ENCODE measurements at regions not wholly inside any gene's neighbourhood (a gene's known extent, or its start where the extent isn't known, plus 50 kb on each side); places are given as distances from the start of the nearest gene placed in this dataset.
"Not testable (repeated sequence)": the region's sequence is repeated elsewhere in the genome, so short reads cannot be mapped to it uniquely, and the experiment has no call there.

DNA sequence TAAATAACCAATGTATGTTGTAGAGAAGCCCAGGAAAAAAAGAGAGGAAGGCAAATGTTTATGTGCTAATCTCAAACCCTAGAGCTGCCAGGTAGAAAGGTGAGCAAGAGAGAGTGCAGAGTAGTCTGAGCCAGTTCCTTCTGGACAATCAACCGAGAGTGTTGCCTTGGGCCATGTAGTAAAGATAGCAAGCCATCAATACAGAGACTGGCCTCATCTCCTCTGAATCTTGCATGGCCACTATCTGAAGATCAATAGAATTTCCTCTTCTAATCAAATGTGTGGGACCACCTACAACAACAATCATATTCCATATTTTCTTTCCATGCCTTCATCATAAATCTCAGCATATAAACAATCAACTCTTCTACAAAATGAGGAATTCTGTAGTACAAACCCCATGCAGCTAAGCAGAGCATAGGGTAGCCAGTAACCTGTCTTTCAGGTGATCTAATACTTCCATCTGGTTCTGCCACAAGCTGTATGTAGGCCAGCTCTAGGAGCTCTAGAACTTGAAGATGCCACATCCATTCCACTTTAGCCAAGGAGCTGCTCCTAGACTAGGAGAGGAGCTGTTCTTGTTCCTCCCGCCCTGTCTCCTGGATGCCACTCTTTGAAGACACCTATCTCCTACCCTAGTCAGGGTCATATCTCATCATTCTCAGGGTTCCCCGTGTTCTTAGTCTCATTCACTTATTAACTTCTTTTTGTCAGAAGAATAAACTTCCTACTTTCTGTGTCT lies 75.8 kb upstream of the SLC38A4 start:
- no peaks in the 10 kb centered on the region for H3K4me1 Mint-ChIP-seq
- no peak for DNase-seq (ENCODE audit: low spot score in 2 of 2)
- no peaks in the 10 kb centered on the region for H3K36me3 Mint-ChIP-seq
- H3K27me3 Mint-ChIP-seq: peaks cover 7% of the 10 kb centered on the region
- H3K4me3 Mint-ChIP-seq: no peak overlapping the region
- no peak for ATAC-seq (ENCODE audit: low read depth)
- H3K27ac Mint-ChIP-seq: no peak overlapping the region
- no peaks in the 10 kb centered on the region for H3K9me3 Mint-ChIP-seq

- DNase-seq (ENCODE audit: low spot score in 2 of 2) (no peak), ATAC-seq (ENCODE audit: low read depth) (no peak)
- no peak overlapping the region for H3K4me3 Mint-ChIP-seq
- peaks cover 7% of the 10 kb centered on the region for H3K27me3 Mint-ChIP-seq
- H3K9me3 Mint-ChIP-seq: no peaks in the 10 kb centered on the region
- no peaks in the 10 kb centered on the region for H3K36me3 Mint-ChIP-seq
- H3K27ac Mint-ChIP-seq: no peak overlapping the region
- H3K4me1 Mint-ChIP-seq: no peaks in the 10 kb centered on the region
Measured at GRCh38 chr12:46903058-46903457, 77.3 kb upstream of the SLC38A4 start.

- Mint-ChIP-seq H3K4me3 (no peak overlapping the region), H3K27ac (no peak overlapping the region), H3K4me1 (no peaks in the 10 kb centered on the region), H3K9me3 (peaks cover under 1% of the 10 kb centered on the region), H3K36me3 (peaks cover under 1% of the 10 kb centered on the region), H3K27me3 (peaks cover 7% of the 10 kb centered on the region)
- ATAC-seq (ENCODE audit: low read depth): no peak
- DNase-seq (ENCODE audit: low spot score in 2 of 2): no peak
Measured at GRCh38 chr12:46904406-46905238, 78.8 kb upstream of the SLC38A4 start.

DNA sequence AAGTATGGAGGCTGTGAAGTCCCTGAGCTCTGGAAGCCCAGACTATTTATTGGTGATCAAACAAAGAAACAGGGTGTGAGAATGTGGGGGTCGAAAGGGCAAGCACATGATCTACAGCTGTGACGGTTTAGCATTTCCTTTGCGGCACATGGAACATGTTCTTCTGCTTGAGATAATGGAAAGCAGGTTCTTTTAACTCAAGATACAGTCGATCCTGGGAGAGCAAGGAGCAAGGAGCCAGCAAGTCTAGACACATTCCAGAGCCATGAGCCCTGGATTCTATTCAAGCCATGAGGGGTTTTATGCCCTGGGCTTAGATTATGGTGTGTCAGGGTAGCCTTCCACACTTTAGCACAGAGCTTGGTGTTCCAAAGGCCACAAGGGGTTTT lies 79.4 kb upstream of the SLC38A4 start:
- not testable (repeated sequence) for DNase-seq (ENCODE audit: low spot score in 2 of 2); ATAC-seq (ENCODE audit: low read depth); H3K27ac Mint-ChIP-seq; H3K9me3 Mint-ChIP-seq; H3K4me1 Mint-ChIP-seq; H3K27me3 Mint-ChIP-seq; H3K4me3 Mint-ChIP-seq; H3K36me3 Mint-ChIP-seq

GRCh38 chr12:46907791-46908190 lies 82.0 kb upstream of the SLC38A4 start:
- ATAC-seq (ENCODE audit: low read depth): no peak
- Mint-ChIP-seq H3K4me3 (no peak overlapping the region), H3K36me3 (peaks cover 7% of the 10 kb centered on the region), H3K27me3 (peaks cover 8% of the 10 kb centered on the region), H3K9me3 (peaks cover 19% of the 10 kb centered on the region), H3K27ac (no peak overlapping the region), H3K4me1 (no peaks in the 10 kb centered on the region)
- no peak for DNase-seq (ENCODE audit: low spot score in 2 of 2)

GRCh38 chr12:46908236-46908935 lies 82.6 kb upstream of the SLC38A4 start:
- ATAC-seq (ENCODE audit: low read depth) (no peak), DNase-seq (ENCODE audit: low spot score in 2 of 2) (no peak)
- Mint-ChIP-seq H3K36me3 (peaks cover 7% of the 10 kb centered on the region), H3K4me3 (no peak overlapping the region), H3K27me3 (peaks cover 5% of the 10 kb centered on the region), H3K27ac (no peak overlapping the region), H3K4me1 (no peaks in the 10 kb centered on the region), H3K9me3 (peaks cover 19% of the 10 kb centered on the region)

- Mint-ChIP-seq H3K27ac (no peak overlapping the region), H3K4me3 (no peak overlapping the region), H3K36me3 (peaks cover 7% of the 10 kb centered on the region), H3K9me3 (peaks cover 19% of the 10 kb centered on the region), H3K27me3 (peaks cover 5% of the 10 kb centered on the region), H3K4me1 (no peaks in the 10 kb centered on the region)
- ATAC-seq (ENCODE audit: low read depth) (no peak), DNase-seq (ENCODE audit: low spot score in 2 of 2) (no peak)
Measured at GRCh38 chr12:46908936-46909635, 83.3 kb upstream of the SLC38A4 start.

DNA sequence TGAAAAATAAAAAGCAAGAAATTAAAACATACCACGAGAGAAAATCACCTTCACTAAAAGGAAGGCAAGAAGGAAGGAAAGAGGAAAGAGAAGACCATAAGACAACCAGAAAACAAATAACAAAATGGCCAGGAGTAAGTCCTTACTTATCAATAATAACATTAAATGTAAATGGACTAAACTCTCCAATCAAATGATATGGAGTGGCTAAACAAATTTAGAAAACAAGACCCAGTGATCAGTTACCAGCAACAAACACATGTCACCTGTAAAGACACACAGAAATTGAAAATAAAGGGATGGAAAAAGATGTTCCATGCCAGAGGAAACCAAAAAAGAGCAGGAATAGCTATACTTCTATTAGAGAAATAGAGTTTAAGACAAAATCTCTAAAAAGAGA lies 85.0 kb upstream of the SLC38A4 start:
- H3K27me3 Mint-ChIP-seq: peaks cover 5% of the 10 kb centered on the region
- H3K4me3 Mint-ChIP-seq: no peak overlapping the region
- H3K36me3 Mint-ChIP-seq: peaks cover 7% of the 10 kb centered on the region
- H3K9me3 Mint-ChIP-seq: peaks cover 19% of the 10 kb centered on the region
- H3K27ac Mint-ChIP-seq: no peak overlapping the region
- DNase-seq (ENCODE audit: low spot score in 2 of 2) (no peak), ATAC-seq (ENCODE audit: low read depth) (no peak)
- no peaks in the 10 kb centered on the region for H3K4me1 Mint-ChIP-seq

GRCh38 chr12:46914336-46914735 lies 88.5 kb upstream of the SLC38A4 start:
- Mint-ChIP-seq H3K4me3 (no peak overlapping the region), H3K4me1 (no peaks in the 10 kb centered on the region), H3K36me3 (peaks cover 7% of the 10 kb centered on the region), H3K9me3 (peaks cover 19% of the 10 kb centered on the region), H3K27ac (no peak overlapping the region), H3K27me3 (peaks cover 3% of the 10 kb centered on the region)
- ATAC-seq (ENCODE audit: low read depth) (no peak), DNase-seq (ENCODE audit: low spot score in 2 of 2) (no peak)

DNA sequence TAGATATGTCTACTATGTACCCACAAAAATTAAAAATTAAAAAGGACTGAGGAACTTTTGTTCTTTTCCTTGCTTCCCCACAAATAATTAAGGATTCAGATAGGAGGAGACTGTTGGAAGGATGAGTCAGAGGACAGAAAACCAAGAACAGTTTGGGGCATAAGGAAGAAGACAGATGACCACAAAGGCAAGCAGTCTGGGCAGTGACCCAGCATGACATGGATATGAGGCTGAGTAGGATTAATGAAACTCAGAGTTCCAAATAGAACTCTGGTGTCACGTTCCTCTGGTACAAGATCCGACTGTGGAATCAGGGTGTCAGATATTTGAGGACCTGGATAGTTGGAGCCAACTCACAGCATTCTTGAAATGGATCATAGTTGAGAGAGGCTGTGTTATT lies 89.3 kb upstream of the SLC38A4 start:
- Mint-ChIP-seq H3K36me3 (peaks cover 5% of the 10 kb centered on the region), H3K9me3 (peaks cover 14% of the 10 kb centered on the region), H3K27me3 (peaks cover 3% of the 10 kb centered on the region), H3K27ac (no peak overlapping the region), H3K4me1 (no peaks in the 10 kb centered on the region), H3K4me3 (no peak overlapping the region)
- DNase-seq (ENCODE audit: low spot score in 2 of 2) (no peak), ATAC-seq (ENCODE audit: low read depth) (no peak)

DNA sequence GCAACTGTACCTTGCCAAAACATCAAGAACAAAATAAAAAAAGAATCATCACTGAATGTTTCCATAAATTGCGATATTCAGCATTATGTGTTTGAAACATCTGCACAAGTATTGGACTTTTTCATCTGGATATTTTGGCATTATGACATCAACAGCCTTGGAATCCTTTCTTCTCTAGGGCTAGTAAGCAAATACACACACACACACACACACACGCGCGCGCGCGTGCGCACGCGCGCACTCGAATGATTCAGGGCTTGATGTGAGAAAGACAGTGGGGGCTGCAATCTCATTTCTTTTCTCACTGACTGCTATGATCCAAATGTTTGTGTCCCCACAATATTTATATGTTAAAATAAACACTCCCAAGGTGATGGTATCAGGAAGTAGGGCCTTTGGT lies 90.0 kb upstream of the SLC38A4 start:
- peaks cover 3% of the 10 kb centered on the region for H3K36me3 Mint-ChIP-seq
- DNase-seq (ENCODE audit: low spot score in 2 of 2) (no peak), ATAC-seq (ENCODE audit: low read depth) (no peak)
- peaks cover 3% of the 10 kb centered on the region for H3K27me3 Mint-ChIP-seq
- H3K27ac Mint-ChIP-seq: no peak overlapping the region
- H3K4me3 Mint-ChIP-seq: no peak overlapping the region
- peaks cover 12% of the 10 kb centered on the region for H3K9me3 Mint-ChIP-seq
- peaks cover 2% of the 10 kb centered on the region for H3K4me1 Mint-ChIP-seq

DNA sequence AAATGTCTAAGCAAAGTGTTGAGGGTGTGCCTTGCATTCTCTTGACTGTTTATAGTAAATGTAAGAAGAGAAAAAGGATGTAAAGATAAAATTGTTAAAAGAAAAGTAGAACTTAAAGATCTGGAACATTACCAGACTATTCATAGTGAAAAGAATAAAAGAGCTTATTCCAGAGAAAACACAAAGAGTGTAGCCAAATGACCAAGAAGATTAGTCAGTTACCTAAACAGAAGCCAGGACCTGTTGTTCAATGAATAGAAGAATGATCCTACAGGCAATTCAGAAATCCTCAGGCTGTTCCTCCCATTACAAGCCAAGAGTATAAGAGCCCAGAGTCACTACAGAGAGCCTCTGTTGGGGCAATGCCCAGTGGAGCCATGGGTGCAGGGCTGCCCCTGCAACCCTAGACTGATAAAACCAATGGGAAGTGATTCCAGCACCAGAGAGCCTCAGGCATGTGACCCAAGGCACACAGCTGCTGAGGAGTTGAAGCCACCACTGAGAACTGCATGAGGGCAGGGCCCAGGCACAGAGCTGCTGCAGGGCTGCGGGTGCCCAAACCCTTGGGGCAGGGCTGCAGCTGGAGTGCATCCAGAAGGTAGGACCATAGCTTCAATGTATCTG lies 91.1 kb upstream of the SLC38A4 start:
- Mint-ChIP-seq H3K27ac (no peak overlapping the region), H3K4me1 (peaks cover 2% of the 10 kb centered on the region)
- ATAC-seq (ENCODE audit: low read depth): no peak

GRCh38 chr12:46917821-46918220 lies 92.0 kb upstream of the SLC38A4 start:
- DNase-seq (ENCODE audit: low spot score in 2 of 2): no peak
- H3K4me1 Mint-ChIP-seq: peaks cover 2% of the 10 kb centered on the region
- no peak for ATAC-seq (ENCODE audit: low read depth)
- no peaks in the 10 kb centered on the region for H3K9me3 Mint-ChIP-seq
- no peak overlapping the region for H3K27ac Mint-ChIP-seq
- no peaks in the 10 kb centered on the region for H3K36me3 Mint-ChIP-seq
- no peaks in the 10 kb centered on the region for H3K27me3 Mint-ChIP-seq
- no peak overlapping the region for H3K4me3 Mint-ChIP-seq

More for the DNA sequence above, 91.1 kb upstream of the SLC38A4 start:
- Mint-ChIP-seq H3K4me3 (no peak overlapping the region), H3K36me3 (peaks cover 3% of the 10 kb centered on the region), H3K27me3 (peaks cover 3% of the 10 kb centered on the region), H3K9me3 (peaks cover 6% of the 10 kb centered on the region)
- no peak for DNase-seq (ENCODE audit: low spot score in 2 of 2)
